ENCODE measurements at regions not wholly inside any gene's neighbourhood (a gene's known extent, or its start where the extent isn't known, plus 50 kb on each side); places are given as distances from the start of the nearest gene placed in this dataset.

GRCh38 chrX:39296472-39296871 lies 495.2 kb downstream of the MID1IP1 start:
- Histone ChIP-seq H3K4me3 (ENCODE audit: insufficient read depth, low read length, poor library complexity, severe bottlenecking) (no peak overlapping the region), H3K36me3 (ENCODE audit: low read length) (no peaks in the 10 kb centered on the region), H3K79me2 (ENCODE audit: insufficient read depth, low read length) (no peaks in the 10 kb centered on the region), H3F3A (ENCODE audit: insufficient read depth) (no peaks in the 10 kb centered on the region), H2AFZ (ENCODE audit: low read depth, low read length, severe bottlenecking) (no peak overlapping the region), H3K9me3 (ENCODE audit: insufficient read depth, low read length) (no peaks in the 10 kb centered on the region), H3K27me3 (ENCODE audit: low read length) (no peaks in the 10 kb centered on the region), H3K9me2 (replicated peaks; ENCODE audit: insufficient read depth, low read length) (no peaks in the 10 kb centered on the region), H3K27ac (ENCODE audit: low read depth, low read length) (no peak overlapping the region), H4K20me1 (ENCODE audit: low read depth, low read length) (no peaks in the 10 kb centered on the region), H3K9ac (ENCODE audit: low read length) (no peak overlapping the region), H3K4me2 (ENCODE audit: low read depth, low read length, poor library complexity, severe bottlenecking) (no peak overlapping the region)
- TF ChIP-seq CTCF (IDR thresholded peaks at IDR 0.05; ENCODE audit: insufficient read depth, low read length, poor library complexity, severe bottlenecking) (no peak), EZH2phosphoT487 (conservative IDR thresholded peaks at IDR 0.05; ENCODE audit: low read length) (no peak)

DNA sequence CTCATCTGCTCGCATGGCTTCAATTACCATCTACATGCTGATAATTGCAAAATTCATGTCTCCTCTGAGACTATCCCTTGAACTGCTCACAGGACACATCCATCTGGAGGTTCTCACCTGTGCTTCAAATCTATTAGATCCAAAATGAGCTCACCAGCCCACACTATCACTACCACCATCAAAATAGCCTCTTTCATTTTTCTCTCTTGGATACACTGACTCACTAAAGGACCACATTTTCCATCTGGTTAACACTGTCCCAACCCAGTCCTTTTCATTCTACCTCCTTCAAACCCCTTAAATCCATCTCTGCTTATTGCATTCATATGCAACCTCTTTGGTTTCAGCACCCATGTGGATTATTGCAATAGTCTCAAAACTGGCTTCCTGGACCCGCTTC lies 497.6 kb downstream of the MID1IP1 start:
- Histone ChIP-seq H4K20me1 (ENCODE audit: low read depth, low read length) (no peaks in the 10 kb centered on the region), H3K9me3 (ENCODE audit: insufficient read depth, low read length) (no peaks in the 10 kb centered on the region), H3K27ac (ENCODE audit: low read depth, low read length) (no peak overlapping the region)

DNA sequence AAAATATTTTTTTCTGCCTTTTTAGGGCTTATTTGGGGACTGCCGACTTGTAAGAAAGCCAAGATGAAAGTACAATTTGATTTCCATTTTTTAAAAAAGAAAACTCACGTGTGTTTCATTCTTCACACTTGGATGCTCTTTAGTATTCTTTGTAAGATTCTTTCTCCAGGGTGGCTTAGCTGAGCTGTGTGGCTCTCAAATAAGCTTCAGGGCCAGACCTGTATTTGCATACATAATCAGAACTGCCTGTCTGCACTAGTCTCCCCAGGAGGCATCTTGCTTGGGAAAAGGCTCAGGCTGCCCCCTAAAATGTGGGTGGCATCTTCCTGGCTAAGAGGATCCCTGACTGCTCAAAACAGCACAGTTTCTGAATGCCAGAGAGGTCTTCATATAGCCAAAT lies 498.4 kb downstream of the MID1IP1 start:
- no peaks in the 10 kb centered on the region for H3K36me3 ChIP-seq (ENCODE audit: low read length)
- no peaks in the 10 kb centered on the region for H3K79me2 ChIP-seq (ENCODE audit: insufficient read depth, low read length)
- H3K4me2 ChIP-seq (ENCODE audit: low read depth, low read length, poor library complexity, severe bottlenecking) = no peak overlapping the region
- TF ChIP-seq CTCF (IDR thresholded peaks at IDR 0.05; ENCODE audit: insufficient read depth, low read length, poor library complexity, severe bottlenecking) (no peak), EZH2phosphoT487 (conservative IDR thresholded peaks at IDR 0.05; ENCODE audit: low read length) (no peak)
- H3K27me3 ChIP-seq (ENCODE audit: low read length) = no peaks in the 10 kb centered on the region
- H3K27ac ChIP-seq (ENCODE audit: low read depth, low read length) = no peak overlapping the region
- H3K9me3 ChIP-seq (ENCODE audit: insufficient read depth, low read length) = no peaks in the 10 kb centered on the region
- H3K9me2 ChIP-seq (replicated peaks; ENCODE audit: insufficient read depth, low read length) = no peaks in the 10 kb centered on the region
- no peaks in the 10 kb centered on the region for H3F3A ChIP-seq (ENCODE audit: insufficient read depth)
- no peak overlapping the region for H3K4me3 ChIP-seq (ENCODE audit: insufficient read depth, low read length, poor library complexity, severe bottlenecking)
- H4K20me1 ChIP-seq (ENCODE audit: low read depth, low read length) = no peaks in the 10 kb centered on the region
- no peak overlapping the region for H3K9ac ChIP-seq (ENCODE audit: low read length)
- H2AFZ ChIP-seq (ENCODE audit: low read depth, low read length, severe bottlenecking) = no peak overlapping the region

More for the DNA sequence above, 497.6 kb downstream of the MID1IP1 start:
- no peaks in the 10 kb centered on the region for H3F3A ChIP-seq (ENCODE audit: insufficient read depth)
- H3K4me3 ChIP-seq (ENCODE audit: insufficient read depth, low read length, poor library complexity, severe bottlenecking) = no peak overlapping the region
- no peaks in the 10 kb centered on the region for H3K79me2 ChIP-seq (ENCODE audit: insufficient read depth, low read length)
- no peak overlapping the region for H2AFZ ChIP-seq (ENCODE audit: low read depth, low read length, severe bottlenecking)
- no peak overlapping the region for H3K9ac ChIP-seq (ENCODE audit: low read length)
- no peaks in the 10 kb centered on the region for H3K36me3 ChIP-seq (ENCODE audit: low read length)
- no peaks in the 10 kb centered on the region for H3K27me3 ChIP-seq (ENCODE audit: low read length)
- no peak for TF ChIP-seq CTCF (IDR thresholded peaks at IDR 0.05; ENCODE audit: insufficient read depth, low read length, poor library complexity, severe bottlenecking)
- no peak for TF ChIP-seq EZH2phosphoT487 (conservative IDR thresholded peaks at IDR 0.05; ENCODE audit: low read length)
- no peak overlapping the region for H3K4me2 ChIP-seq (ENCODE audit: low read depth, low read length, poor library complexity, severe bottlenecking)
- H3K9me2 ChIP-seq (replicated peaks; ENCODE audit: insufficient read depth, low read length) = no peaks in the 10 kb centered on the region
